ENCODE measurements at regions not wholly inside any gene's neighbourhood (a gene's known extent, or its start where the extent isn't known, plus 50 kb on each side); places are given as distances from the start of the nearest gene placed in this dataset.

DNA sequence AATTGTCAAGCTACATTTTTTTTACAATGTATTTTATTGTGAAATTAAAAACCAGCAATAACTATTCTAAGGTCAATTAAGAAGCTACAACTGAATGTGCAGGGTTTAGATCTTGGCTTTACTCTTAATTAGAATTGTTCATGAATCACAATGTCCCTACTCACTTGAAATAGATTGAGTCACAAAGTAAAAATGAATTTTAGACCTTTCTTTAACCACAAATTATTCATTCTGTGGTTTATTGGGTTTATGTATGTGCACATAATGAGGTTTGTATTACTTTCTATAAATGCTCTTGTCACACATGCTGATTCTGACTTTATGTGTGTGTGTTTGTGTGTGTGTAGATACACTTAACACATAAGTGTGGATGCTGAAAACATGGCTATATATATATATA, 647.0 kb upstream of the AADAT start:
- TF ChIP-seq, protein P1, sequence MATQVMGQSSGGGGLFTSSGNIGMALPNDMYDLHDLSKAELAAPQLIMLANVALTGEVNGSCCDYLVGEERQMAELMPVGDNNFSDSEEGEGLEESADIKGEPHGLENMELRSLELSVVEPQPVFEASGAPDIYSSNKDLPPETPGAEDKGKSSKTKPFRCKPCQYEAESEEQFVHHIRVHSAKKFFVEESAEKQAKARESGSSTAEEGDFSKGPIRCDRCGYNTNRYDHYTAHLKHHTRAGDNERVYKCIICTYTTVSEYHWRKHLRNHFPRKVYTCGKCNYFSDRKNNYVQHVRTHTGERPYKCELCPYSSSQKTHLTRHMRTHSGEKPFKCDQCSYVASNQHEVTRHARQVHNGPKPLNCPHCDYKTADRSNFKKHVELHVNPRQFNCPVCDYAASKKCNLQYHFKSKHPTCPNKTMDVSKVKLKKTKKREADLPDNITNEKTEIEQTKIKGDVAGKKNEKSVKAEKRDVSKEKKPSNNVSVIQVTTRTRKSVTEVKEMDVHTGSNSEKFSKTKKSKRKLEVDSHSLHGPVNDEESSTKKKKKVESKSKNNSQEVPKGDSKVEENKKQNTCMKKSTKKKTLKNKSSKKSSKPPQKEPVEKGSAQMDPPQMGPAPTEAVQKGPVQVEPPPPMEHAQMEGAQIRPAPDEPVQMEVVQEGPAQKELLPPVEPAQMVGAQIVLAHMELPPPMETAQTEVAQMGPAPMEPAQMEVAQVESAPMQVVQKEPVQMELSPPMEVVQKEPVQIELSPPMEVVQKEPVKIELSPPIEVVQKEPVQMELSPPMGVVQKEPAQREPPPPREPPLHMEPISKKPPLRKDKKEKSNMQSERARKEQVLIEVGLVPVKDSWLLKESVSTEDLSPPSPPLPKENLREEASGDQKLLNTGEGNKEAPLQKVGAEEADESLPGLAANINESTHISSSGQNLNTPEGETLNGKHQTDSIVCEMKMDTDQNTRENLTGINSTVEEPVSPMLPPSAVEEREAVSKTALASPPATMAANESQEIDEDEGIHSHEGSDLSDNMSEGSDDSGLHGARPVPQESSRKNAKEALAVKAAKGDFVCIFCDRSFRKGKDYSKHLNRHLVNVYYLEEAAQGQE (IDR thresholded peaks at IDR 0.05; ENCODE audit: borderline replicate concordance), result no peak
- TF ChIP-seq, protein P2, sequence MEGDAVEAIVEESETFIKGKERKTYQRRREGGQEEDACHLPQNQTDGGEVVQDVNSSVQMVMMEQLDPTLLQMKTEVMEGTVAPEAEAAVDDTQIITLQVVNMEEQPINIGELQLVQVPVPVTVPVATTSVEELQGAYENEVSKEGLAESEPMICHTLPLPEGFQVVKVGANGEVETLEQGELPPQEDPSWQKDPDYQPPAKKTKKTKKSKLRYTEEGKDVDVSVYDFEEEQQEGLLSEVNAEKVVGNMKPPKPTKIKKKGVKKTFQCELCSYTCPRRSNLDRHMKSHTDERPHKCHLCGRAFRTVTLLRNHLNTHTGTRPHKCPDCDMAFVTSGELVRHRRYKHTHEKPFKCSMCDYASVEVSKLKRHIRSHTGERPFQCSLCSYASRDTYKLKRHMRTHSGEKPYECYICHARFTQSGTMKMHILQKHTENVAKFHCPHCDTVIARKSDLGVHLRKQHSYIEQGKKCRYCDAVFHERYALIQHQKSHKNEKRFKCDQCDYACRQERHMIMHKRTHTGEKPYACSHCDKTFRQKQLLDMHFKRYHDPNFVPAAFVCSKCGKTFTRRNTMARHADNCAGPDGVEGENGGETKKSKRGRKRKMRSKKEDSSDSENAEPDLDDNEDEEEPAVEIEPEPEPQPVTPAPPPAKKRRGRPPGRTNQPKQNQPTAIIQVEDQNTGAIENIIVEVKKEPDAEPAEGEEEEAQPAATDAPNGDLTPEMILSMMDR (IDR thresholded peaks at IDR 0.05; ENCODE audit: poor library complexity, severe bottlenecking), result no peak
- TF ChIP-seq EZH2 (IDR thresholded peaks at IDR 0.05; ENCODE audit: borderline replicate concordance, insufficient read depth, low read length, poor library complexity, severe bottlenecking) (no peak), SMC3 (conservative IDR thresholded peaks at IDR 0.05; ENCODE audit: poor library complexity) (no peak), MXI1 (conservative IDR thresholded peaks at IDR 0.05; ENCODE audit: poor library complexity, severe bottlenecking) (no peak), TAF1 (IDR thresholded peaks at IDR 0.05; ENCODE audit: low read depth) (no peak), EP300 (conservative IDR thresholded peaks at IDR 0.05; ENCODE audit: poor library complexity, severe bottlenecking) (no peak), RAD21 (conservative IDR thresholded peaks at IDR 0.05) (no peak), POLR2AphosphoS5 (IDR thresholded peaks at IDR 0.05) (no peak)
- Histone ChIP-seq H3K79me2 (replicated peaks; ENCODE audit: insufficient read depth, low read length) (no peaks in the 10 kb centered on the region), H3K27ac (ENCODE audit: low read length) (no peak overlapping the region), H4K20me1 (ENCODE audit: insufficient read depth) (no peaks in the 10 kb centered on the region), H3K9me3 (ENCODE audit: low read length) (no peaks in the 10 kb centered on the region), H3K4me3 (ENCODE audit: low read length) (no peak overlapping the region), H3K27me3 (ENCODE audit: insufficient read depth, low read depth, low read length) (no peaks in the 10 kb centered on the region), H3F3A (ENCODE audit: insufficient read depth, low read length, poor library complexity, severe bottlenecking) (no peaks in the 10 kb centered on the region), H3K9ac (ENCODE audit: low read length) (no peak overlapping the region), H2AFZ (ENCODE audit: low read depth, low read length) (no peak overlapping the region), H3K9me2 (ENCODE audit: insufficient read depth, low read length) (no peaks in the 10 kb centered on the region), H3K4me2 (ENCODE audit: low read length) (no peak overlapping the region), H3K36me3 (ENCODE audit: insufficient read depth, low read length) (no peaks in the 10 kb centered on the region)

DNA sequence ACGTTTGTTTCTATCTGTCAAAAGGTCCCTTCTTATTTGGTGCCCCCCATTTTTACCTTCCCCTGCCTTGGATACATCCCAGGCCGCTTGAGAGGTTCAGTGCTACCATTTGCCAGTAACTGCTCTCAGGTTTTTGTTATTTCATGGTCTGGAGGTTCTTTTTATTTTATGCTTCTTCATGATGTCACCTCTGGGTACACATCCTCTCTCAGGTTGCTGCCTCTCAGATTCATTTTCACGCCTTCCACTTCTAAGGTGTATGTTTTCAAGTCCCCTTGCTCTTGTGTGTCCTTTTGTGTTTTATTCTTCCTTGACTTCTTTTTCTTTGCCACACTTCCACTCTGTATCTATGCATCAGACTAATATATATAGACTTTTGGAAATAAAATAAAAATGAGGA, 640.1 kb upstream of the AADAT start:
- Histone ChIP-seq H3K27ac (ENCODE audit: low read length) (no peak overlapping the region), H3K9me2 (ENCODE audit: insufficient read depth, low read length) (no peaks in the 10 kb centered on the region), H2AFZ (ENCODE audit: low read depth, low read length) (no peak overlapping the region), H3K4me3 (ENCODE audit: low read length) (no peak overlapping the region), H3K4me2 (ENCODE audit: low read length) (no peak overlapping the region), H4K20me1 (ENCODE audit: insufficient read depth) (no peaks in the 10 kb centered on the region), H3K27me3 (ENCODE audit: insufficient read depth, low read depth, low read length) (no peaks in the 10 kb centered on the region), H3K9me3 (ENCODE audit: low read length) (no peaks in the 10 kb centered on the region), H3K9ac (ENCODE audit: low read length) (no peak overlapping the region), H3K79me2 (replicated peaks; ENCODE audit: insufficient read depth, low read length) (no peaks in the 10 kb centered on the region), H3F3A (ENCODE audit: insufficient read depth, low read length, poor library complexity, severe bottlenecking) (no peaks in the 10 kb centered on the region), H3K36me3 (ENCODE audit: insufficient read depth, low read length) (no peaks in the 10 kb centered on the region)
- TF ChIP-seq RAD21 (conservative IDR thresholded peaks at IDR 0.05), result no peak
- no peak for TF ChIP-seq MXI1 (conservative IDR thresholded peaks at IDR 0.05; ENCODE audit: poor library complexity, severe bottlenecking)
- TF ChIP-seq TAF1 (IDR thresholded peaks at IDR 0.05; ENCODE audit: low read depth), result no peak
- TF ChIP-seq EZH2 (IDR thresholded peaks at IDR 0.05; ENCODE audit: borderline replicate concordance, insufficient read depth, low read length, poor library complexity, severe bottlenecking), result no peak
- TF ChIP-seq, protein P1 (IDR thresholded peaks at IDR 0.05; ENCODE audit: borderline replicate concordance), result no peak
- no peak for TF ChIP-seq SMC3 (conservative IDR thresholded peaks at IDR 0.05; ENCODE audit: poor library complexity)
- TF ChIP-seq POLR2AphosphoS5 (IDR thresholded peaks at IDR 0.05), result no peak
- TF ChIP-seq, protein P2 (IDR thresholded peaks at IDR 0.05; ENCODE audit: poor library complexity, severe bottlenecking), result no peak
- no peak for TF ChIP-seq EP300 (conservative IDR thresholded peaks at IDR 0.05; ENCODE audit: poor library complexity, severe bottlenecking)
